ENCODE measurements at regions not wholly inside any gene's neighbourhood (a gene's known extent, or its start where the extent isn't known, plus 50 kb on each side); places are given as distances from the start of the nearest gene placed in this dataset.

GRCh38 chr17:71342737-71343136 lies 778.1 kb upstream of the SOX9 start:
- TF ChIP-seq CTCF (IDR thresholded peaks at IDR 0.05; ENCODE audit: partially characterized antibody, unreplicated experiment) = no peak
- DNase-seq = no peak
- Mint-ChIP-seq H3K9me3 (ENCODE audit: unreplicated experiment) (peaks cover 2% of the 10 kb centered on the region), H3K27me3 (ENCODE audit: unreplicated experiment) (peaks cover 2% of the 10 kb centered on the region), H3K36me3 (ENCODE audit: unreplicated experiment) (no peaks in the 10 kb centered on the region), H3K4me3 (ENCODE audit: unreplicated experiment) (no peak overlapping the region), H3K4me1 (ENCODE audit: low read depth, unreplicated experiment) (no peaks in the 10 kb centered on the region), H3K27ac (ENCODE audit: unreplicated experiment) (no peak overlapping the region)

DNA sequence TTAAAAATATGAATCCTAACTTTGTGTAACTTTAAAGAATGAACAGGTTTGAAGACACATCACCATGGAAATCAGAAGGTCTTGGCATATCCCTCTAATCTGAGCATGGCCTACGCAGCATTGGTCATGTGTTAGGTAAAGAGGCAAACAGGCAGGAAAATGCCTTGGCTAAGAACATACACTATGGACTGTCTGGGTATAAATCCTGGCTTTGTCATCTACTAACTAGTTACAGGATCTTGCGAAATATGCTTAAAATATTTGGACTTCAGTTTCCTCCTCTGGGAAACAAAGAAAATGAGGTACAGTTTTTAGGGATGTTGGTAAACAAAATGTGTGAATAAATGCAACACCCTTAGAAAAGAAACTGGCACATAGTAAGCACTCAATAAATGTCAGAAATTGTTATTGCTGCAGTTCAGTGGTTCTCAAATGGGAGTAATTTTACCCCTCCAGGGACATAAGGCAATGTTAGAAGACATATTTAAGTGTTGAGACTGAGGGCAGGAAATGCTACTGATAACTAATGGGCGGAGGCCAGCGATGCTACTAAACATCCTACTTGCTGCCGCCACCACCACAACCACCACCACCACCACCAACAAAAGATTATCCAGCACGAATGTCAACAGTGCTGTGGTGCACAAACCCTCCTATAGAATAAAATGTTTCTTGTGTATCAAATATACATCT lies 770.8 kb upstream of the SOX9 start:
- H3K4me1 Mint-ChIP-seq (ENCODE audit: low read depth, unreplicated experiment) = no peaks in the 10 kb centered on the region
- H3K27me3 Mint-ChIP-seq (ENCODE audit: unreplicated experiment) = no peaks in the 10 kb centered on the region
- H3K9me3 Mint-ChIP-seq (ENCODE audit: unreplicated experiment) = no peaks in the 10 kb centered on the region
- DNase-seq = no peak
- H3K27ac Mint-ChIP-seq (ENCODE audit: unreplicated experiment) = no peak overlapping the region
- no peak for TF ChIP-seq CTCF (IDR thresholded peaks at IDR 0.05; ENCODE audit: partially characterized antibody, unreplicated experiment)
- H3K36me3 Mint-ChIP-seq (ENCODE audit: unreplicated experiment) = no peaks in the 10 kb centered on the region
- no peak overlapping the region for H3K4me3 Mint-ChIP-seq (ENCODE audit: unreplicated experiment)

DNA sequence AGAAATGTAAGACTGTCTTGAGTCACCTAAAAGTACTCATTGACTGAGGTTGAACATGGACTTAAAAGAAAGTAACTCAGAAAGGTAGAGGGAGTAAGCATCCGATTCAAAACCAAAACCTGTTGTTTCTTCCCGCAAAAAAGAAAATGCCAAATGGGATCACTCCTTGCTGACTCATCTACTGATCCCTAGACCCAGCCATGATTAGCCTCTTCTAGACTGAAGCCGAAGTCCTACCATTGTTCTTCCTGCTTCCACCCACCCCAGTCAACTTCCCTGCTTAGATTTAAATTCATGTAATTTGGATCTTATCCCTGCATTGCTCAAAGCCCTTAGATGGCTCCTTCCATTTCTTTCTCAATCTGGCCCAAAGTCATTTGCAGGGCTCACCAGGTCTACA lies 760.5 kb upstream of the SOX9 start:
- Mint-ChIP-seq H3K9me3 (ENCODE audit: unreplicated experiment) (peaks cover 7% of the 10 kb centered on the region), H3K4me1 (ENCODE audit: low read depth, unreplicated experiment) (peaks cover 18% of the 10 kb centered on the region), H3K4me3 (ENCODE audit: unreplicated experiment) (no peak overlapping the region), H3K27me3 (ENCODE audit: unreplicated experiment) (peaks cover 2% of the 10 kb centered on the region), H3K27ac (ENCODE audit: unreplicated experiment) (no peak overlapping the region), H3K36me3 (ENCODE audit: unreplicated experiment) (peaks cover 5% of the 10 kb centered on the region)
- TF ChIP-seq CTCF (IDR thresholded peaks at IDR 0.05; ENCODE audit: partially characterized antibody, unreplicated experiment) = no peak
- DNase-seq = no peak

DNA sequence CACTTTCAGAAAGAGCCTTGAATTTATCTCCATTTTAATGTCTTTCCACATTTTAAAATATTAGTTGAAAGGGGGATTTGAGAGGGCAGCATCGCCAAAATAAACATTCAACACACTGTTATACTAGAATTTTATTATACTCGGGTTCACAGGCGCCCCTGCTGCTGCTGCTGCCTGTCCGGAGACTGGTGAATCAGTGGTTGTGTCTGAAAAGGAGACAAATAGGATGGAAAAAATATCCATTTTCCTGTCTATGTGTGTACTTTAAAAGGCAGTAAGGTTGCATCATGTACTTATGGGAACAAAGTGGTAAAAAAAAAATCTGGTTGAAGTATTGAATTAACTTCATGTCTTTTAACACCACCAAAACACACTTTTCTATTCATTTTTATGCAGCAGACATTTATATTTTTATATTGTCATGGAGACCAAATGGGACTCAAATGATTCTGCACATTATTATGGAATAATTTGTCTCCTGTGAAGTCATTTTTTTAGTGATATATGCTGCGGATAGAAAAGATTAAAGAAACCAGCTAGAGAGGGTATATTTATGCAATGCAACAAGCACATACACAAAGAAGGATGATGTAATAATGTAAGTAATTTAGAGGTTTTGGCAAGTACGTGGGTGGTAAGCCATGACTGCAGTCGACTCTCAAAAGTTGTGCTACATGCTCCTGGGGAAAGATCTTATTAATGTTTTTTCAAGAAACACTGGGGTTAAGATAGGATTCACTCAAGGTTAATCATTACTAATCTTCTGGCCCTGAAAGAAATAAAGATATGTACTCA lies 759.0 kb upstream of the SOX9 start:
- TF ChIP-seq CTCF (IDR thresholded peaks at IDR 0.05; ENCODE audit: partially characterized antibody, unreplicated experiment) = no peak
- DNase-seq = no peak
- peaks cover 24% of the 10 kb centered on the region for H3K4me1 Mint-ChIP-seq (ENCODE audit: low read depth, unreplicated experiment)
- peaks cover 5% of the 10 kb centered on the region for H3K36me3 Mint-ChIP-seq (ENCODE audit: unreplicated experiment)
- no peak overlapping the region for H3K27ac Mint-ChIP-seq (ENCODE audit: unreplicated experiment)
- peaks cover 9% of the 10 kb centered on the region for H3K9me3 Mint-ChIP-seq (ENCODE audit: unreplicated experiment)
- H3K27me3 Mint-ChIP-seq (ENCODE audit: unreplicated experiment) = peaks cover 2% of the 10 kb centered on the region
- no peak overlapping the region for H3K4me3 Mint-ChIP-seq (ENCODE audit: unreplicated experiment)

- no peak overlapping the region for H3K4me3 Mint-ChIP-seq (ENCODE audit: unreplicated experiment)
- H3K36me3 Mint-ChIP-seq (ENCODE audit: unreplicated experiment) = no peaks in the 10 kb centered on the region
- peaks cover 24% of the 10 kb centered on the region for H3K4me1 Mint-ChIP-seq (ENCODE audit: low read depth, unreplicated experiment)
- H3K27ac Mint-ChIP-seq (ENCODE audit: unreplicated experiment) = peak overlapping the region; percentile 98
- no peak for DNase-seq
- H3K9me3 Mint-ChIP-seq (ENCODE audit: unreplicated experiment) = peaks cover 7% of the 10 kb centered on the region
- H3K27me3 Mint-ChIP-seq (ENCODE audit: unreplicated experiment) = peaks cover 2% of the 10 kb centered on the region
- TF ChIP-seq CTCF (IDR thresholded peaks at IDR 0.05; ENCODE audit: partially characterized antibody, unreplicated experiment) = no peak
Measured at GRCh38 chr17:71363661-71364060, 757.2 kb upstream of the SOX9 start.

Data from glutamatergic neuron (in vitro differentiated cells).